Suppressor macrophage (primary cell): ENCODE measurements at regions not wholly inside any gene's neighbourhood (a gene's known extent, or its start where the extent isn't known, plus 50 kb on each side); places are given as distances from the start of the nearest gene placed in this dataset.
"Not testable (repeated sequence)": the region's sequence is repeated elsewhere in the genome, so short reads cannot be mapped to it uniquely, and the experiment has no call there.

ENCODE experiments used
- DNase-seq, 4 experiments: peaks; one replicate each; pipeline ENCODE4 v3.0.0-alpha.2; 2020 to 2022

- DNase-seq: not testable (repeated sequence)
These were observed 54.2 kb upstream of the FAM72C start for GRCh38 chr1:144026022-144026421.

GRCh38 chr1:144021690-144022384, 50.1 kb upstream of the FAM72C start:
- not testable (repeated sequence) for DNase-seq
